A204.1 (cell line): ENCODE measurements at regions not wholly inside any gene's neighbourhood (a gene's known extent, or its start where the extent isn't known, plus 50 kb on each side); places are given as distances from the start of the nearest gene placed in this dataset.

Experiments
- FAIRE-seq: peaks from 2 replicates; lab custom pipeline; 2012; peaks lifted over from hg19 to GRCh38; lab: Jason Lieb, UNC

- FAIRE-seq, result no peak
Measured at GRCh38 chr14:101026341-101026740, 122.8 kb upstream of the RTL1 start.

- no peak for FAIRE-seq
Measured at GRCh38 chr14:101027291-101027690, 123.8 kb upstream of the RTL1 start.

- FAIRE-seq, result no peak
Measured at GRCh38 chr14:101027966-101028365, 124.4 kb upstream of the RTL1 start.

- no peak for FAIRE-seq
Measured at GRCh38 chr14:101028971-101029667, 125.6 kb upstream of the RTL1 start.

GRCh38 chr14:101029668-101030290, 126.3 kb upstream of the RTL1 start:
- no peak for FAIRE-seq

- FAIRE-seq, result no peak
Measured at GRCh38 chr14:101030586-101030985, 127.1 kb upstream of the RTL1 start.

- FAIRE-seq, result no peak
Measured at GRCh38 chr14:101031186-101031585, 127.7 kb upstream of the RTL1 start.

- no peak for FAIRE-seq
Measured at GRCh38 chr14:101031721-101032120, 128.2 kb upstream of the RTL1 start.

- FAIRE-seq, result no peak
Measured at GRCh38 chr14:101032433-101032832, 128.9 kb upstream of the RTL1 start.

GRCh38 chr14:101033006-101033405, 129.5 kb upstream of the RTL1 start:
- no peak for FAIRE-seq

- FAIRE-seq, result no peak
Measured at GRCh38 chr14:101033446-101034165, 130.1 kb upstream of the RTL1 start.

- no peak for FAIRE-seq
Measured at GRCh38 chr14:101034986-101035385, 131.5 kb upstream of the RTL1 start.

- FAIRE-seq, result no peak
Measured at GRCh38 chr14:101035466-101036225, 132.1 kb upstream of the RTL1 start.

GRCh38 chr14:101037021-101037817, 133.7 kb upstream of the RTL1 start:
- FAIRE-seq, result no peak

GRCh38 chr14:101039031-101039754, 135.7 kb upstream of the RTL1 start:
- no peak for FAIRE-seq

- FAIRE-seq, result no peak
Measured at GRCh38 chr14:101039755-101040138, 136.2 kb upstream of the RTL1 start.

GRCh38 chr14:101040538-101041442, 137.3 kb upstream of the RTL1 start:
- FAIRE-seq, result no peak

- no peak for FAIRE-seq
Measured at GRCh38 chr14:101043891-101044290, 140.4 kb upstream of the RTL1 start.

GRCh38 chr14:101044741-101045140, 141.2 kb upstream of the RTL1 start:
- FAIRE-seq, result no peak

GRCh38 chr14:101045511-101045910, 142.0 kb upstream of the RTL1 start:
- FAIRE-seq, result no peak
